Tibial nerve (tissue), 4 donors: ENCODE measurements at regions not wholly inside any gene's neighbourhood (a gene's known extent, or its start where the extent isn't known, plus 50 kb on each side); places are given as distances from the start of the nearest gene placed in this dataset.

Source experiments
- DNase-seq, 2 donors: peaks; one replicate each; pipeline ENCODE4 v3.0.0-alpha.2; 2019; ENCODE audit warnings: low spot score in 2 of 2
- H3K27ac ChIP-seq, 4 donors: fragments of 200-600 bp; sonication (generic) in 3 of 4; one replicate each; pipeline ENCODE4 v1.5.1; 2017 to 2019; ENCODE audit warnings: mild to moderate bottlenecking in 1 of 4
- H3K27me3 ChIP-seq, 2 donors: fragments of 200-600 bp; sonication (generic) in 1 of 2; one replicate each; pipeline versions ENCODE4 v1.5.1 to v1.6.0; 2017 to 2019
- H3K36me3 ChIP-seq, 3 donors: fragments of 200-600 bp; sonication (generic); one replicate each; pipeline ENCODE4 v1.5.1; 2018 to 2019
- H3K4me1 ChIP-seq, 4 donors: fragments of 200-600 bp; sonication (generic) in 3 of 4; one replicate each; pipeline ENCODE4 v1.5.1; 2017 to 2019
- H3K4me3 ChIP-seq, 4 donors: fragments of 200-600 bp; sonication (generic) in 3 of 4; one replicate each; pipeline ENCODE4 v1.5.1; 2017 to 2019; ENCODE audit warnings: mild to moderate bottlenecking in 1 of 4, moderate library complexity in 1 of 4
- H3K9me3 ChIP-seq, 4 donors: fragments of 200-600 bp; sonication (generic) in 3 of 4; one replicate each; pipeline ENCODE4 v1.5.1; 2017 to 2019
- EP300 ChIP-seq, 2 donors: sonication (generic); formaldehyde crosslinking; IDR thresholded peaks; one replicate each; pipeline ENCODE4 v1.6.1; 2017; ENCODE audit warnings: antibody characterized with exemption in 2 of 2, mild to moderate bottlenecking in 1 of 2
- POLR2A ChIP-seq, 2 donors: fragments of 450-650 bp; IDR thresholded peaks; one replicate each; pipeline ENCODE4 v1.6.1; 2017; ENCODE audit warnings: antibody characterized with exemption in 2 of 2, mild to moderate bottlenecking in 2 of 2, moderate library complexity in 2 of 2
- WGBS, 2 donors: methylation state at CpG; one replicate each; pipeline ENCODE4 v1.1.5; 2018; 5-methylcytosine and 5-hydroxymethylcytosine counted together
- TF ChIP-seq, protein P1 (sequence below), 5 experiments: fragments of 200-600 bp in 3 of 5; fragments of 450-650 bp in 2 of 5; sonication (generic) in 3 of 5; IDR thresholded peaks; one replicate each; pipeline ENCODE4 v1.5.1; 2016 to 2019; ENCODE audit warnings: antibody characterized with exemption in 5 of 5, mild to moderate bottlenecking in 3 of 5, moderate library complexity in 2 of 5

DNA sequence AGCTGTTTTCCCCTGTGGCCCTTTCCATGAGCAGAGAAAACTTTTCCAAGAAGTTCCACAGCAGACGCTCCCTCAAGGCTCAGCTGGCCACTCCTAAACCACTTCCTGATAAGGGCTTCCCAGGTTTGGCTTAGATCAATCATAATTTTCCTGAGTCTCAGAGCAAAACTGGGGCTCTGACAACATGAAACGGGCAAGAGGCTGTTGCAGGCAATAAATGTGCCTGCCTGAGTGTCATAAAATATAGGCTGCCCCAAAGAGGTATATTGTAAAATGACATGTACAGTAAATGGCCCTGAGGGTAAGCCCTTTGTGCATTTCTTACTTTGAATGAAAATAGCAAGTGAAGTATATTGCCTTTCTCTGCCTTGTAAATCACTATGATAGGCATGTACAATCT, 105.6 kb upstream of the UXS1 start:
- H3K27me3 ChIP-seq, result no peaks in the 10 kb centered on the region
- no peak for DNase-seq
- H3K9me3 ChIP-seq, result no peaks in the 10 kb centered on the region
- H3K27ac ChIP-seq, result no peak overlapping the region
- no peaks in the 10 kb centered on the region for H3K4me1 ChIP-seq
- TF ChIP-seq EP300 (IDR thresholded peaks at IDR 0.05), result no peak
- no peak for TF ChIP-seq POLR2A (IDR thresholded peaks at IDR 0.05)
- TF ChIP-seq, protein P1, sequence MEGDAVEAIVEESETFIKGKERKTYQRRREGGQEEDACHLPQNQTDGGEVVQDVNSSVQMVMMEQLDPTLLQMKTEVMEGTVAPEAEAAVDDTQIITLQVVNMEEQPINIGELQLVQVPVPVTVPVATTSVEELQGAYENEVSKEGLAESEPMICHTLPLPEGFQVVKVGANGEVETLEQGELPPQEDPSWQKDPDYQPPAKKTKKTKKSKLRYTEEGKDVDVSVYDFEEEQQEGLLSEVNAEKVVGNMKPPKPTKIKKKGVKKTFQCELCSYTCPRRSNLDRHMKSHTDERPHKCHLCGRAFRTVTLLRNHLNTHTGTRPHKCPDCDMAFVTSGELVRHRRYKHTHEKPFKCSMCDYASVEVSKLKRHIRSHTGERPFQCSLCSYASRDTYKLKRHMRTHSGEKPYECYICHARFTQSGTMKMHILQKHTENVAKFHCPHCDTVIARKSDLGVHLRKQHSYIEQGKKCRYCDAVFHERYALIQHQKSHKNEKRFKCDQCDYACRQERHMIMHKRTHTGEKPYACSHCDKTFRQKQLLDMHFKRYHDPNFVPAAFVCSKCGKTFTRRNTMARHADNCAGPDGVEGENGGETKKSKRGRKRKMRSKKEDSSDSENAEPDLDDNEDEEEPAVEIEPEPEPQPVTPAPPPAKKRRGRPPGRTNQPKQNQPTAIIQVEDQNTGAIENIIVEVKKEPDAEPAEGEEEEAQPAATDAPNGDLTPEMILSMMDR (IDR thresholded peaks at IDR 0.05), result no peak
- no peaks in the 10 kb centered on the region for H3K36me3 ChIP-seq
- WGBS, 2 donors, result 28 to 45% methylated on average over 2 of the region's 2 CpGs
- H3K4me3 ChIP-seq, result no peak overlapping the region

DNA sequence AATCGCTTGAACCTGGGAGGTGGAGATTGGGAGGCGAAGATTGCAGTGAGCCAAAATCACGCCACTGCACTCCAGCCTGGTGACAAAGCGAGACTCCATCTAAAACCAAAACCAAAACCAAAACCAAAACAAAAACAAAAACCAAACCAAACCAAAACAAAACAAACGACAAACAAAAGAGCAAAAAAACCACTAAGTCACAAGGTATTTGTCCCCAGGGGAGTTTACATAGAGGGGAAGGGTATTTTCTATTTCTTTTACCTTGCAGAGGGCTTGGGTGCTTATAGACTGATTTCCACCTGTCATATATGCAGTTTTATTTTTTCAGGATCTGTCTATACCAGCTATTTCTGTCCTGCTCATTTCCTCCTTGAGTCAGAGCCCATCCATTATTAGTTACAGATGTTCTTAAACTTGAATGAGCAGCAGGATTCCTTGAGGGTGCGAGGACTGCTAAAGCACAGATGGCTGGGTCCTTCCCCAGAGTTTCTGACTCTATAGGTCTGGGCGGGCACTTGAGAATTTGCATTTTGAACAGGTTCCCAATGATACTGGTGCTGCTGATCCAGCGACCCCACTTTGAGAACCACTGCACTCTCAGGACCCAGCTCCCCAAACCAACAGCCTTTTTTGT, 102.2 kb upstream of the UXS1 start:
- 81 to 83% methylated on average over 8 of the region's 8 CpGs for WGBS, 2 donors
- H3K4me1 ChIP-seq, result no peaks in the 10 kb centered on the region
- no peaks in the 10 kb centered on the region for H3K27me3 ChIP-seq
- H3K4me3 ChIP-seq, result no peak overlapping the region
- no peak for DNase-seq
- H3K9me3 ChIP-seq, result no peaks in the 10 kb centered on the region
- TF ChIP-seq EP300 (IDR thresholded peaks at IDR 0.05), result no peak
- TF ChIP-seq POLR2A (IDR thresholded peaks at IDR 0.05), result no peak
- TF ChIP-seq, protein P1 (IDR thresholded peaks at IDR 0.05), result no peak
- no peaks in the 10 kb centered on the region for H3K36me3 ChIP-seq
- no peak overlapping the region for H3K27ac ChIP-seq

DNA sequence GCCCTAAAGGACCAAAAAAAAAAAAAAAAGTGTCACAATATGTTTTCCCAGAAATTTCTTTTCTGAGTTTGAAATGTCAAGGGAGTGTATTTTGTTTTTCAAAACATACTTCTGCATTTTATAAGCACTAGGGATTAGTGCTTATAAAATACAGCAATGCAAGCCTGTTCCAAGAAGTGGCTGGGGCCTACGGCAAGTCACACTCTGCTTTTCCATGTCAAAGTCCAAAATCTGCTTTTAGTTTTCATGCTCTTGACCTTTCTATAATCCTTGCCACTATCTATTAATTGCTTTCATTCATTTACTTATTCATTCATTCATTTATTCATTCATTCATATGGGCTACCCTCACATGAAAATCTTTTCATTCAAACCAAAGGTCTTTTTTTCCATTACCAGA, 100.1 kb upstream of the UXS1 start:
- WGBS, 2 donors, result 66 to 70% methylated on average over 1 of the region's 1 CpG
- Histone ChIP-seq H3K36me3 (no peaks in the 10 kb centered on the region), H3K4me3 (no peak overlapping the region)

DNA sequence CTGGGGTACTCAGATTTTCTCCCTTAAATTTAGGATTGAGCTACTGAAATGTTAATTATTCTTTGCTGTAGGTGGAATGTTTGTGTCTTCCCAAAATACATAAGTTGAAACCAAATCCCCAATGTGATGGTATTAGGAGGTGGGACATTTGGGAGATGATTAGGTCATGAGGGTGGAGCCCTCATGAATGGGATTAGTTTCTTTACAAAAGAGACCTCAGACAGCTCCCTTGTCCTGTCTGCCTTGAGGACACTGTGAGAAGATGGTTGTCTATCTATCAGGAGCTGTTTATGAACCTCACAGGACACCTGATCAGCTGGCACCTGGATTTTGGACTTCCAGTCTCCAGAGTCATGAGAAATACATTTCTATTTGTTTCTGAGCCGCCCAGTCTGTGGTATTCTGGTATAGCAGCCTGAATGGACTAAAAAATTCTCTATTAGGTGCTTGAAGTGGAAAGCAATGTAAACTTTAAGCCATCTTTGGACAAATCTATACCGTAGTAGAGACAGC, 99.2 kb upstream of the UXS1 start:
- Histone ChIP-seq H3K9me3 (no peaks in the 10 kb centered on the region), H3K27me3 (no peaks in the 10 kb centered on the region), H3K27ac (no peak overlapping the region), H3K36me3 (no peaks in the 10 kb centered on the region), H3K4me3 (no peak overlapping the region), H3K4me1 (no peaks in the 10 kb centered on the region)
- TF ChIP-seq, protein P1 (IDR thresholded peaks at IDR 0.05), result no peak
- no peak for TF ChIP-seq POLR2A (IDR thresholded peaks at IDR 0.05)
- TF ChIP-seq EP300 (IDR thresholded peaks at IDR 0.05), result no peak
- no peak for DNase-seq
- 86 to 90% methylated on average over 2 of the region's 2 CpGs for WGBS, 2 donors

More for the DNA sequence above, 100.1 kb upstream of the UXS1 start:
- no peak overlapping the region for H3K27ac ChIP-seq
- H3K27me3 ChIP-seq, result no peaks in the 10 kb centered on the region
- H3K9me3 ChIP-seq, result no peaks in the 10 kb centered on the region
- TF ChIP-seq EP300 (IDR thresholded peaks at IDR 0.05), result no peak
- TF ChIP-seq POLR2A (IDR thresholded peaks at IDR 0.05), result no peak
- TF ChIP-seq, protein P1 (IDR thresholded peaks at IDR 0.05), result no peak
- H3K4me1 ChIP-seq, result no peaks in the 10 kb centered on the region
- no peak for DNase-seq

DNA sequence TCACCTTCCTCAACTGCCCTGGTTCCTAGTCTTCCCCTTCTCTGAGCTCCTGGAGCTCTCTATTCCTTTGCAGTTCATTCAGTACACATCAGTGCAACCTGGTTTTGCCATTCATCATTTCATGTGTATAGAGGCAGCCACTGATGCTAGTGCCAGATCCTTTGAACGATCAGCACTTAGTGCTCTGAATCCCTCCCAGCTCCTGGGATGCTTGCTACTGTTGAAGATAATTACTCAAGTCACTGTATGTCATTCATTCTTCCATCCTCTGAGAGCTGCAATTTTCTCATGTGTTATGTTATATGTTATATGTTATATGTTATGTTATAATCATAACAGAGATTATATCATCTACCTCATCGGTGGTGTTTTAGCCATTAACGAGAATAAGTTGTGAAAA, 98.5 kb upstream of the UXS1 start:
- no peak for DNase-seq
- Histone ChIP-seq H3K4me1 (no peaks in the 10 kb centered on the region), H3K4me3 (no peak overlapping the region), H3K9me3 (no peaks in the 10 kb centered on the region), H3K36me3 (no peaks in the 10 kb centered on the region), H3K27me3 (no peaks in the 10 kb centered on the region), H3K27ac (no peak overlapping the region)
- TF ChIP-seq EP300 (IDR thresholded peaks at IDR 0.05), result no peak
- TF ChIP-seq, protein P1 (IDR thresholded peaks at IDR 0.05), result no peak
- no peak for TF ChIP-seq POLR2A (IDR thresholded peaks at IDR 0.05)
- 78 to 86% methylated on average over 3 of the region's 3 CpGs for WGBS, 2 donors
